Activated naive CD8-positive, alpha-beta T cell treated with anti-CD3 and anti-CD28 coated beads, Interleukin-2, amount 50 U/mL, for 24 hours (primary cell): ENCODE measurements at regions not wholly inside any gene's neighbourhood (a gene's known extent, or its start where the extent isn't known, plus 50 kb on each side); places are given as distances from the start of the nearest gene placed in this dataset.

Experiments used
- ATAC-seq: fragments of 150-1000 bp; cut with Tn5 transposase; one replicate; pipeline ENCODE4 v1.10.0; 2021
- DNase-seq: peaks from one replicate; pipeline ENCODE4 v3.0.0; 2021
- H3K27ac Mint-ChIP-seq: one replicate; pipeline ENCODE4 v1.8.0; 2021; ENCODE audit warnings: mild to moderate bottlenecking, mixed read lengths
- H3K27me3 Mint-ChIP-seq: one replicate; pipeline ENCODE4 v1.8.0; 2021; ENCODE audit warnings: mixed read lengths
- H3K36me3 Mint-ChIP-seq: one replicate; pipeline ENCODE4 v1.8.0; 2021; ENCODE audit warnings: low read depth, mixed read lengths
- H3K4me1 Mint-ChIP-seq: one replicate; pipeline ENCODE4 v1.8.0; 2021; ENCODE audit warnings: mixed read lengths
- H3K4me3 Mint-ChIP-seq: one replicate; pipeline ENCODE4 v1.8.0; 2021; ENCODE audit warnings: mild to moderate bottlenecking, moderate library complexity, mixed read lengths
- H3K9me3 Mint-ChIP-seq: one replicate; pipeline ENCODE4 v1.8.0; 2021; ENCODE audit warnings: mixed read lengths

DNA sequence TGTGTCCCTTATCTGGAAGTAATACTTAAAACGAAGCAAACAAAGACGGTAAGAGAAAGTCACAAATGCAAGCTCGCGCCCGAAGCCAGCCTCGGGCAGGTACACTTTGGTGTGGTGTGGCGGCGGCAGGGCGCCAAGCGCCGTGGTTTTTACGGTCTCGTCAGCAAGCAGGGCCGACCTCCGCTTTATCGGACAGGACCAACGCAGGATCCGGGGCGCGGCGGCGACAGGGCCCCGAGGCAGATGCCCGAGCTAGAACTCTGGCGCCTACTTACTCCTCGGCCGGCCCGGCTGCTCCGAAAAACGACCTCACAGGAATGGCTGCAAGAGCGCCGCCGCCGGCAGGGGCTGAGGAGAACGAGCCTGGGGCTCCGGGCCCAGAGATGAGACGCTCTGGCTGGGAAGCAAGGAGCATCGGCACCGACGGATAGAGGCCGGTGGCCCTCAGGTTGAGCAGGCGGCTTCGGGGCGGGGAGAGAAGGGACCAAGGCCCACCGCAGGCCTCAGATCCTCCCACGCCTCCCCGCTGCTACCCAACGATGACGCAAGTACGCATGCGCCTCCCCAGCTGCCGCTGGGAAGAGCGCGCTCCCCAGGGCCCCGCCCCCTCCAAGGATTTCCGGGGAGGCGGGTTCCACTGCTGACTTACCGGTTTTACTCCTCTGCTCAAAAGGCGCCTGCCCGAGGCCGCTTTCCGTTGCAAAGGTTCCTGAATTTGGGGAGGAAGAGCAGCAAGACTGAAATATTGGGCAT lies 60.6 kb downstream of the FAM217A start:
- no peaks in the 10 kb centered on the region for H3K27me3 Mint-ChIP-seq
- peak overlapping the region; percentile 94 for H3K4me3 Mint-ChIP-seq
- ATAC-seq (peak; percentile 81), DNase-seq (peak; percentile 99)
- no peaks in the 10 kb centered on the region for H3K9me3 Mint-ChIP-seq
- H3K36me3 Mint-ChIP-seq, result peaks cover 24% of the 10 kb centered on the region
- H3K27ac Mint-ChIP-seq, result peak overlapping the region; percentile 94
- peaks cover 65% of the 10 kb centered on the region for H3K4me1 Mint-ChIP-seq
